ENCODE measurements at regions not wholly inside any gene's neighbourhood (a gene's known extent, or its start where the extent isn't known, plus 50 kb on each side); places are given as distances from the start of the nearest gene placed in this dataset.

GRCh38 chr4:157643257-157643656 lies 422.7 kb downstream of the GRIA2 start:
- no peak for ATAC-seq
- no peak for DNase-seq
- intact Hi-C loops (cut with micrococcal nuclease): no loop called here

- DNase-seq: no peak
- ATAC-seq: no peak
- intact Hi-C loops (cut with micrococcal nuclease): no loop called here
Observed at GRCh38 chr4:157634057-157634456, 413.5 kb downstream of the GRIA2 start.

DNA sequence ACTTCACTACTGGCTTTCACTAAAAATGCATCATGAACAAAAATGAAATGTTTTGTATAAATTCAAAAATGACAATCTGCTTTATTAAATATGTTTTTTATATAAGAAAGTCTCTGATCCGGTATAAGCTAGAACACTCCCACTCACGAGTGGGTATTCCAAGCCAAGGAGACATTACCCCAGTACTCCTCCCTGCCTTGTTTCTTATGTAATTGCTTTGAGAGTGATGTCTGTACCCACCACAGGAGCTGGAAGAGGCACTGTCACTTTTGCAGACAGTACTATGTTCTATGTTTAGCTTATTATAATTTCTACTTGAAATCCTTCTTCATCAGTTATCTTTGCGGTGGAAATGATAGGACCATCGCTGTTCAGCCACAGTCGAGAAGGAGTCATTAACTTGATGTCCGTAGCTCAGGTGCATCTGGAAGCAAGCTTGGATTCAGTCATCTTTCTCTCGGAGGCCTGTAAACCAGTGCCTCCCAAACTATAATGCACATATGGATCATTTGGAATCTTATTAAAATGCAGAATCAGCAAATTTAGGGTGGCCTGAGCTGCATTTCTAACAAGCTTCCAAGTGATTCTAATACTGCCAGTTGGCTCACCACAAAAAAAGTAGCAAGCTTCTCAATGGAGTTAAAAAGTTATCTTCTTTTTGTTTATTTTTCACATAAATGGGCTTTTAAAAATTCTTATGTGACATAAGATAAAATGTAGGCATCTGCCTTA lies 396.4 kb downstream of the GRIA2 start:
- intact Hi-C loops (cut with micrococcal nuclease): no loop called here
- DNase-seq (no peak), ATAC-seq (no peak)

GRCh38 chr4:157607996-157608395 lies 387.5 kb downstream of the GRIA2 start:
- no peak for DNase-seq
- intact Hi-C loops (cut with micrococcal nuclease): no loop called here
- no peak for ATAC-seq

DNA sequence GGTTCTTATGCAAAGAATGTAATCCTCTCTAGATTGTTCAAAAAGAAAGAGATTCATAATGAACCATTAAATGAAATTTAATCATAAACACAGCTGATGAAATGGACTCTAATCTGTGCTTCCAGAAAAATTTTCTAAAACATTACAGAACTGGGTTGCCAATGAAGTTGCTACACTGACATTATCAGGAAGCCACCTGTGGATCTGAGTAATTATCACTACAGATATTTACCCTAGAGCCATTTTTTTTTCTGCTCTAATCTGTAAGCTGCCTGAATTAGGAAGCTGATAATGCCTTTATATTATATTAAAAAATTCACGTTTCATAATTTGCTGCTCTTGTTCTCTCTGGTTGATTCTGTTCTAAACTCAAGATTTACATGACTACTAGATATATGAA lies 380.1 kb downstream of the GRIA2 start:
- intact Hi-C loops (cut with micrococcal nuclease): no loop called here
- DNase-seq: no peak
- no peak for ATAC-seq

DNA sequence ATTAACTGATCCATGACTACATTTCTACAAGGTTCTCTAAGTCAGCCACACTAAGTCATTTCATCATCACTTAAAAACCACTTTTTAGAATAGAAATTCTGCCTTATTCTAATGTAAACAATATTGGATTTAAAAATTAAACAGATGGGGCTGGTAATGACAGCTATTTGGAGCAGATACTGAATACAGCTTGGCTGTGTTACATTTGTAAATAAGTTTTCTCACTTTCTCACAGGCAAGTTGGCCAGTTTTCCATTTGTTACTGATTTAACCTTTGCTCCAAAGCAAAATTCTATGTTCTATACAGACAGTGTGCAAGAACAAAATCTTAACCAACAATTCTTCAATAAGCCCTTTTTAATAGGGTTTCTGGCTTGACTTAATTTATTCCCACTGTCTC lies 370.7 kb downstream of the GRIA2 start:
- intact Hi-C loops (cut with micrococcal nuclease): no loop called here
- ATAC-seq: no peak
- no peak for DNase-seq

DNA sequence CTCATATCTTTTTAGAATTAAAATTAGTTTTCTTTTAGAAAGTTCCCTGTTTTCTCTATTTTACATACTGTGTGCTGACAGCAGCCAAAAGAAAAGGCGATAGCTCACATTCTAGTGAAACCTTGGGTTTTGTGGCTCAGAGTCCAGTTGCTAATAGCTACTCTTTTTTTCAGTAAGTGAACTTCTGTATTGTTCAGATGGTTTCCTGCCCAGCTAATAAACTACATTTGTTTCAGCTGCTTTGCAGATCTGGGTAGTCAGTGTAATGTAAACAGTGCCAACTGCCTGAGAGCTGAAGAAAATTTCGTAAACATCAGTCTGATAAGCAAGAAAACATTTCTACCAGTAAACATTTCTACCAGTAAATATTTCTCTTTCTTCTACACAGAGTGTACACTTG lies 370.2 kb downstream of the GRIA2 start:
- no peak for ATAC-seq
- intact Hi-C loops (cut with micrococcal nuclease): no loop called here
- no peak for DNase-seq

DNA sequence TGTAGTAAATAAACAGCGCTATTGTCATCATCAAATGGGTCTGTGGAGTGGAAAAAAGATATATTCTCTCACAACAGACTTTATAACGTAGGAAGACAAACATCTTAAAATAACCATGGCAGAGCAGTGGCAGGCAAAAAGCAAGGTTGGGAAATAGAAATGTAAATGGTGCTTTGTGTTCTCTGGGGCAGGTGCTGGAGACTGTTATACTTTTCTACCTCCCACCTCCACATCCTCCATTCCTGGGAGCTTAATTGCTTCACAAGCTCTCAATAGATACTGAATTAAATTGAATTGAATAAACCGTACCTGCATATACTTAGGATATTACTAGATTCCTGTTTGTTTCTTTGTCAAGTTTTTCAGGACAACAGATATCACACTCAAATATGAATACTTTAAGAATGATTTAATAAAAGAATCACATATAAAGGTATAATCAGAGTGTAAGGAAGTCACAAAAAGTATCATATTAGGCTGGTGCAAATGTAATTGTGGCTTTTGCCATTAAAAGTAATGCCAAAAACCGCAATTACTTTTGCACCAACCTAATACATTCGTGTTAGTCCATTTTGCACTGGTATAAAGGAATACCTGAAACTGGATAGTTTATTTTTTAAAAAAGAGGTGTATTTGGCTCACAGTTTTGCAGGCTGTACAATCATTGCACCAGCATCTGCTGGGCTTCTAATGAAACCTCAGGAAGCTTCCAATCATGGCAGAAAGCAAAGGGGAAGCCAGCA lies 367.3 kb downstream of the GRIA2 start:
- intact Hi-C loops (cut with micrococcal nuclease): no loop called here
- ATAC-seq (no peak), DNase-seq (no peak)

GRCh38 chr4:157582141-157582540 lies 361.6 kb downstream of the GRIA2 start:
- ATAC-seq (no peak), DNase-seq (no peak)
- intact Hi-C loops (cut with micrococcal nuclease): no loop called here

GRCh38 chr4:157576671-157577217 lies 356.2 kb downstream of the GRIA2 start:
- intact Hi-C loops (cut with micrococcal nuclease): no loop called here
- DNase-seq (no peak), ATAC-seq (no peak)

- ATAC-seq: no peak
- intact Hi-C loops (cut with micrococcal nuclease): no loop called here
- no peak for DNase-seq
Observed at GRCh38 chr4:157575339-157575738, 354.8 kb downstream of the GRIA2 start.

DNA sequence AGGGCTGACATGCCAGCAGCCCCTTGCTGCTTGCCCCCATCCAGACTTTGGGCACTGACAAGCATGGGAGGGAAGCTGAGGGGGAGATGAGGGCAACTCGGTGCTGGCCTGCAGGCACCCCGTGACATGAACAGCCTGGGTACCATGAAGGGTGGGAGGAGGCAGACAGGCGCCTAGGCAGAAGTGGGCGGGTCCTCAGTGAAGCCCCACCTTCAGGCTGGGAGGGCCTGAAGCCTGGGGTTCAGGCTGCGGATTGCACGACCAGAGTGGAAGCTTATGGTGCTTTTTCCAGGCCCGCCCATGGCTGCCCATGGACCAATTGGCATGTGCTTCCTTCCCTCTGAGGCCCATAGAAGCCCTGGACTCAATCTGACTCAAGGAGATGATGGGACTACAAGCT lies 354.1 kb downstream of the GRIA2 start:
- intact Hi-C loops (cut with micrococcal nuclease): no loop called here
- ATAC-seq (no peak), DNase-seq (no peak)

DNA sequence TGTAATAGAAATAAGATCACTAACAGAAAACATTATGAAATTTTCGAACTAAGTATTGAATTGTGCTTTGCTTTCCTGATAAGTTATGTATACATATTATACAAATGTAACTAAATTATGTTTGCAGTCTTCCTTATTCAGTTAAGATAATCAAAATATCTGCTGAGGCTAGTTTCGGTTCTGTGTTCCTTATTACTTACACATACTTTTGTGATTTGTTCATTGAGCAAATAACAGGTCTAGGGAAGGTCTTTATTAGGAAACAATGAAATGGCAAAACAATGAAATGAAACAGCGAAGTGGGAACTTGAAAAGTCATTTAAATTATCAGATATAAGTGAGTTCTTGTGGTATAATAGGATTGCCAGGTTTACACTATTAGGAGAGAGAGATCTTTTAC lies 352.4 kb downstream of the GRIA2 start:
- no peak for ATAC-seq
- DNase-seq: no peak
- intact Hi-C loops (cut with micrococcal nuclease): no loop called here

GRCh38 chr4:157572284-157572683 lies 351.8 kb downstream of the GRIA2 start:
- intact Hi-C loops (cut with micrococcal nuclease): no loop called here
- no peak for ATAC-seq
- DNase-seq: no peak

- intact Hi-C loops (cut with micrococcal nuclease): no loop called here
- no peak for ATAC-seq
- no peak for DNase-seq
Observed at GRCh38 chr4:157564771-157565170, 344.2 kb downstream of the GRIA2 start.

GRCh38 chr4:157564218-157564617 lies 343.7 kb downstream of the GRIA2 start:
- no peak for ATAC-seq
- intact Hi-C loops (cut with micrococcal nuclease): no loop called here
- no peak for DNase-seq

- DNase-seq (no peak), ATAC-seq (no peak)
- intact Hi-C loops (cut with micrococcal nuclease): no loop called here
Observed at GRCh38 chr4:157558016-157558415, 337.5 kb downstream of the GRIA2 start.

- DNase-seq (no peak), ATAC-seq (no peak)
- intact Hi-C loops (cut with micrococcal nuclease): no loop called here
Observed at GRCh38 chr4:157550028-157550427, 329.5 kb downstream of the GRIA2 start.

GRCh38 chr4:157527954-157528353 lies 307.4 kb downstream of the GRIA2 start:
- intact Hi-C loops (cut with micrococcal nuclease): no loop called here
- ATAC-seq (no peak), DNase-seq (no peak)

- intact Hi-C loops (cut with micrococcal nuclease): no loop called here
- DNase-seq (no peak), ATAC-seq (no peak)
Observed at GRCh38 chr4:157521906-157522305, 301.4 kb downstream of the GRIA2 start.

DNA sequence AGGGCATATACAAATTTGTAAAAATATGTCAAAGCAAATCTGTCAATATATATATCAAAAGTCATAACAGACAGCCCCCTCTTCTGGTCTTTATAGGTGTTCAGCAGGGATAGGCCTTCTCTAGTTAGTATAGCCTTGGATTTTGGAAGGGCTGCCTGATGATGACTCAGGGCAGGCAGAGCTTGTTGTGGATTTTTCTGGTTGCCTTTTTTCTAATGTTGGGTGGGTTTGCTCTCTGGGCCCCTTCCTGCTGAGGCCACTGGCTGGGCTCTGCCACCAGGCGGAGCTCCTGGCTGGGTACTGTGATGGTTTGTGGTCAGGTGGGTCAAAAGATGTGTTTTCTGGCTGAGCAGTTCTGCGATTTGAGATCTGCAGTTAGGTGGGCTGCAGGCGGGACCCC lies 294.2 kb downstream of the GRIA2 start:
- intact Hi-C loops (cut with micrococcal nuclease): no loop called here
- no peak for ATAC-seq
- no peak for DNase-seq
